Activated CD4-positive, alpha-beta T cell treated with anti-CD3 and anti-CD28 coated beads for 36 hours (primary cell): ENCODE measurements at regions not wholly inside any gene's neighbourhood (a gene's known extent, or its start where the extent isn't known, plus 50 kb on each side); places are given as distances from the start of the nearest gene placed in this dataset.
"Not testable (repeated sequence)": the region's sequence is repeated elsewhere in the genome, so short reads cannot be mapped to it uniquely, and the experiment has no call there.

Experiments
- ATAC-seq: fragments of 200-7000 bp; cut with Tn5 transposase; one replicate; pipeline ENCODE4 v1.10.0; 2021; ENCODE audit warnings: mild to moderate bottlenecking, moderate library complexity
- CTCF ChIA-PET: fragments of 350-600 bp; sonication (Branson Sonifier 250); formaldehyde crosslinking; loops from one replicate; lab custom pipeline; 2021; ENCODE audit warnings: antibody characterized with exemption; lab: Charles Lee
- POLR2A ChIA-PET: fragments of 350-600 bp; sonication (Branson Sonifier 250); formaldehyde crosslinking; loops from one replicate; lab custom pipeline; 2021; ENCODE audit warnings: antibody characterized with exemption, inconsistent platforms; lab: Charles Lee
- DNase-seq: peaks from one replicate; pipeline ENCODE4 v3.0.0-alpha.2; 2020
- H3K27ac Mint-ChIP-seq: one replicate; pipeline ENCODE4 v1.8.0; 2021; ENCODE audit warnings: mixed read lengths
- H3K27me3 Mint-ChIP-seq: one replicate; pipeline ENCODE4 v1.8.0; 2021; ENCODE audit warnings: mixed read lengths
- H3K36me3 Mint-ChIP-seq: one replicate; pipeline ENCODE4 v1.8.0; 2021; ENCODE audit warnings: low read depth, mixed read lengths
- H3K4me1 Mint-ChIP-seq: one replicate; pipeline ENCODE4 v1.8.0; 2021; ENCODE audit warnings: mixed read lengths
- H3K4me3 Mint-ChIP-seq: one replicate; pipeline ENCODE4 v1.8.0; 2021; ENCODE audit warnings: mild to moderate bottlenecking, moderate library complexity, mixed read lengths
- H3K9me3 Mint-ChIP-seq: one replicate; pipeline ENCODE4 v1.8.0; 2021; ENCODE audit warnings: low read depth, mixed read lengths
- intact Hi-C, 2 experiments: fragments of 100-400 bp; cut with DNase I in 1 of 2; cut with micrococcal nuclease in 1 of 2; formaldehyde crosslinking; loops; one replicate each; pipeline versions ENCODE4 v1.14.2 to v1.15.1; 2022 to 2024; cut with DNase I, micrococcal nuclease

GRCh38 chrX:1880884-1881817 is 266.3 kb downstream of the ASMT start:
- CTCF ChIA-PET, H3K9me3 Mint-ChIP-seq, intact Hi-C loops: not testable (repeated sequence)

GRCh38 chrX:1883772-1884171 is 268.9 kb downstream of the ASMT start:
- Mint-ChIP-seq H3K4me3 (no peak overlapping the region), H3K27me3 (peaks cover 12% of the 10 kb centered on the region), H3K4me1 (no peaks in the 10 kb centered on the region), H3K27ac (no peak overlapping the region), H3K36me3 (no peaks in the 10 kb centered on the region), H3K9me3 (peaks cover 2% of the 10 kb centered on the region)
- intact Hi-C loops, result no loop called here
- no peak for ATAC-seq
- CTCF ChIA-PET, result no interaction called here
- POLR2A ChIA-PET, result no interaction called here
- DNase-seq, result no peak

More at GRCh38 chrX:1880884-1881817, 266.3 kb downstream of the ASMT start:
- H3K4me3 Mint-ChIP-seq, H3K27ac Mint-ChIP-seq, ATAC-seq, H3K36me3 Mint-ChIP-seq, DNase-seq, POLR2A ChIA-PET, H3K4me1 Mint-ChIP-seq: not testable (repeated sequence)
- peaks cover 16% of the 10 kb centered on the region for H3K27me3 Mint-ChIP-seq

- CTCF ChIA-PET, result no interaction called here
- POLR2A ChIA-PET, result no interaction called here
Measured at GRCh38 chrX:1884446-1884845, 269.6 kb downstream of the ASMT start.

GRCh38 chrX:1885116-1885515 is 270.3 kb downstream of the ASMT start:
- no peak for DNase-seq
- Mint-ChIP-seq H3K4me1 (no peaks in the 10 kb centered on the region), H3K27ac (no peak overlapping the region), H3K27me3 (peaks cover 12% of the 10 kb centered on the region), H3K9me3 (peaks cover 2% of the 10 kb centered on the region), H3K36me3 (no peaks in the 10 kb centered on the region), H3K4me3 (no peak overlapping the region)
- intact Hi-C loops, result no loop called here
- POLR2A ChIA-PET, result no interaction called here
- CTCF ChIA-PET, result no interaction called here
- ATAC-seq, result no peak

More at GRCh38 chrX:1884446-1884845, 269.6 kb downstream of the ASMT start:
- Mint-ChIP-seq H3K9me3 (peaks cover 2% of the 10 kb centered on the region), H3K27ac (no peak overlapping the region), H3K4me1 (no peaks in the 10 kb centered on the region), H3K27me3 (peaks cover 12% of the 10 kb centered on the region), H3K36me3 (no peaks in the 10 kb centered on the region), H3K4me3 (no peak overlapping the region)
- no peak for DNase-seq
- no peak for ATAC-seq
- intact Hi-C loops, result no loop called here

GRCh38 chrX:1888305-1888704 is 273.4 kb downstream of the ASMT start:
- H3K9me3 Mint-ChIP-seq, H3K36me3 Mint-ChIP-seq, POLR2A ChIA-PET, CTCF ChIA-PET, H3K4me3 Mint-ChIP-seq, DNase-seq, intact Hi-C loops, ATAC-seq, H3K4me1 Mint-ChIP-seq, H3K27ac Mint-ChIP-seq: not testable (repeated sequence)
- H3K27me3 Mint-ChIP-seq, result peaks cover 12% of the 10 kb centered on the region

- Mint-ChIP-seq H3K9me3 (peaks cover 6% of the 10 kb centered on the region), H3K27me3 (no peaks in the 10 kb centered on the region), H3K36me3 (no peaks in the 10 kb centered on the region), H3K4me1 (no peaks in the 10 kb centered on the region), H3K27ac (no peak overlapping the region), H3K4me3 (no peak overlapping the region)
- ATAC-seq, result no peak
- intact Hi-C loops, result no loop called here
- ChIA-PET POLR2A (no interaction called here), CTCF (no interaction called here)
- DNase-seq, result no peak
Measured at GRCh38 chrX:1894026-1894294, 279.1 kb downstream of the ASMT start.

GRCh38 chrX:1894740-1895139 is 279.9 kb downstream of the ASMT start:
- intact Hi-C loops, result no loop called here
- H3K27me3 Mint-ChIP-seq, result no peaks in the 10 kb centered on the region
- H3K36me3 Mint-ChIP-seq, result no peaks in the 10 kb centered on the region
- POLR2A ChIA-PET, result no interaction called here
- ATAC-seq (no peak), DNase-seq (no peak)
- CTCF ChIA-PET, result no interaction called here
- H3K4me3 Mint-ChIP-seq, result no peak overlapping the region
- peaks cover 6% of the 10 kb centered on the region for H3K9me3 Mint-ChIP-seq
- no peaks in the 10 kb centered on the region for H3K4me1 Mint-ChIP-seq
- no peak overlapping the region for H3K27ac Mint-ChIP-seq

GRCh38 chrX:1895583-1895982 is 280.7 kb downstream of the ASMT start:
- H3K4me3 Mint-ChIP-seq, result no peak overlapping the region
- POLR2A ChIA-PET, result no interaction called here
- no peaks in the 10 kb centered on the region for H3K36me3 Mint-ChIP-seq
- no peak for ATAC-seq
- peaks cover 2% of the 10 kb centered on the region for H3K9me3 Mint-ChIP-seq
- H3K27ac Mint-ChIP-seq, result no peak overlapping the region
- CTCF ChIA-PET, result no interaction called here
- no peak for DNase-seq
- no peaks in the 10 kb centered on the region for H3K4me1 Mint-ChIP-seq
- intact Hi-C loops, result no loop called here
- H3K27me3 Mint-ChIP-seq, result no peaks in the 10 kb centered on the region

GRCh38 chrX:1899841-1900240 is 285.0 kb downstream of the ASMT start:
- no peak for ATAC-seq
- H3K27me3 Mint-ChIP-seq, result no peaks in the 10 kb centered on the region
- no peaks in the 10 kb centered on the region for H3K9me3 Mint-ChIP-seq
- DNase-seq, result no peak
- no peaks in the 10 kb centered on the region for H3K4me1 Mint-ChIP-seq
- H3K27ac Mint-ChIP-seq, result no peak overlapping the region
- POLR2A ChIA-PET, result no interaction called here
- no peak overlapping the region for H3K4me3 Mint-ChIP-seq
- H3K36me3 Mint-ChIP-seq, result no peaks in the 10 kb centered on the region
- CTCF ChIA-PET, result no interaction called here
- intact Hi-C loops, result no loop called here

- ChIA-PET POLR2A (no interaction called here), CTCF (no interaction called here)
- H3K9me3 Mint-ChIP-seq, result no peaks in the 10 kb centered on the region
- no peaks in the 10 kb centered on the region for H3K4me1 Mint-ChIP-seq
- H3K27me3 Mint-ChIP-seq, result no peaks in the 10 kb centered on the region
- ATAC-seq (no peak), DNase-seq (no peak)
- intact Hi-C loops, result no loop called here
- H3K4me3 Mint-ChIP-seq, result no peak overlapping the region
- H3K36me3 Mint-ChIP-seq, result no peaks in the 10 kb centered on the region
- no peak overlapping the region for H3K27ac Mint-ChIP-seq
Measured at GRCh38 chrX:1902901-1903235, 288.0 kb downstream of the ASMT start.

GRCh38 chrX:1903236-1903935 is 288.5 kb downstream of the ASMT start:
- intact Hi-C loops, result no loop called here
- Mint-ChIP-seq H3K27me3 (no peaks in the 10 kb centered on the region), H3K9me3 (no peaks in the 10 kb centered on the region), H3K4me1 (no peaks in the 10 kb centered on the region), H3K4me3 (no peak overlapping the region), H3K36me3 (no peaks in the 10 kb centered on the region), H3K27ac (no peak overlapping the region)
- no peak for ATAC-seq
- ChIA-PET POLR2A (no interaction called here), CTCF (no interaction called here)
- DNase-seq, result no peak

- Mint-ChIP-seq H3K9me3 (no peaks in the 10 kb centered on the region), H3K36me3 (no peaks in the 10 kb centered on the region), H3K4me3 (no peak overlapping the region), H3K4me1 (no peaks in the 10 kb centered on the region), H3K27ac (no peak overlapping the region), H3K27me3 (peaks cover 2% of the 10 kb centered on the region)
- DNase-seq (no peak), ATAC-seq (no peak)
- intact Hi-C loops, result no loop called here
- POLR2A ChIA-PET, result no interaction called here
- CTCF ChIA-PET, result no interaction called here
Measured at GRCh38 chrX:1904663-1905218, 289.9 kb downstream of the ASMT start.
